Dendritic cell treated with granulocyte-macrophage colony-stimulating factor and Interleukin-4, amounts not matched to agents 40 ng/mL and 50 ng/mL, for 4 days (primary cell): ENCODE measurements at regions not wholly inside any gene's neighbourhood (a gene's known extent, or its start where the extent isn't known, plus 50 kb on each side); places are given as distances from the start of the nearest gene placed in this dataset.

Experiments used
- H3K27ac Mint-ChIP-seq: one replicate; pipeline ENCODE4 v1.8.0; 2022; ENCODE audit warnings: mild to moderate bottlenecking, mixed read lengths
- H3K27me3 Mint-ChIP-seq: one replicate; pipeline ENCODE4 v1.8.0; 2022; ENCODE audit warnings: mild to moderate bottlenecking, mixed read lengths
- H3K36me3 Mint-ChIP-seq: one replicate; pipeline ENCODE4 v1.8.0; 2022; ENCODE audit warnings: low read depth, mixed read lengths
- H3K4me1 Mint-ChIP-seq: one replicate; pipeline ENCODE4 v1.8.0; 2022; ENCODE audit warnings: low read depth, mixed read lengths
- H3K4me3 Mint-ChIP-seq: one replicate; pipeline ENCODE4 v1.8.0; 2022; ENCODE audit warnings: mild to moderate bottlenecking, moderate library complexity, mixed read lengths
- H3K9me3 Mint-ChIP-seq: one replicate; pipeline ENCODE4 v1.8.0; 2022; ENCODE audit warnings: mixed read lengths
- intact Hi-C: fragments of 100-400 bp; cut with micrococcal nuclease; formaldehyde crosslinking; loops from one replicate; pipeline ENCODE4 v1.15.0; 2022

DNA sequence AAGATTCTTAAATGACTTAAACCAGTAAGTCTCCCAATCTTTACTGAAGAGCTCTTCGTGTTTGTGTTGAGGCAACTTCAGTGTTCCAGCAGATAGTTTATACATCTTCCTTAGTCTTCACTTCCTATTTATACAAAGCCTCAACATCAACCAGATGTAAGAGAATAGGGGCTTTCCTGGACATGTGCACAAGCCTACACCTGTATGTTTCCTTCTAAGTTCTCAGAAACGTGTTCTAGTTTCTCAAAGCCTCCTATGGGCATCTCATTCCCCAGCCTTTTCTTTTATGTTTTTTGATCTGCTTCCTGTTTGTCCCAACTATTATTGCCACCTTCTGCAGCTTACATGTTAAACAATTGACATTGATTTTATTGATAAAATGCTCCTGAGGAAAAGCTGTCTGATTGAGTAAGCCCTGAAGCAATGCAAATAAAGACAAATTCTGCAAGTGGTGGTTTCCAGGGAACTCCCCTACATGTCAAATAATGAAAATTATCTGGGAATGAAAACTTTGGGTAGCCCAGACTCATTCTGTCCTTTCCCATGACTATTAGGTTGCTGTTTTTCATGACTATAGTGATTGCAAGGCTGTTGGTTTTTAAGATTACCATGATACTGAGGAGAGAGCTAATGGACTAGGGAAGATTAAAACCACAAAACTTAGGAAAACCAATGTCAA, 663.3 kb upstream of the ACVR2A start:
- Mint-ChIP-seq H3K27ac (no peak overlapping the region), H3K36me3 (no peaks in the 10 kb centered on the region), H3K9me3 (peaks cover 62% of the 10 kb centered on the region), H3K4me3 (no peak overlapping the region), H3K4me1 (no peaks in the 10 kb centered on the region), H3K27me3 (no peaks in the 10 kb centered on the region)
- intact Hi-C loops: no loop called here

DNA sequence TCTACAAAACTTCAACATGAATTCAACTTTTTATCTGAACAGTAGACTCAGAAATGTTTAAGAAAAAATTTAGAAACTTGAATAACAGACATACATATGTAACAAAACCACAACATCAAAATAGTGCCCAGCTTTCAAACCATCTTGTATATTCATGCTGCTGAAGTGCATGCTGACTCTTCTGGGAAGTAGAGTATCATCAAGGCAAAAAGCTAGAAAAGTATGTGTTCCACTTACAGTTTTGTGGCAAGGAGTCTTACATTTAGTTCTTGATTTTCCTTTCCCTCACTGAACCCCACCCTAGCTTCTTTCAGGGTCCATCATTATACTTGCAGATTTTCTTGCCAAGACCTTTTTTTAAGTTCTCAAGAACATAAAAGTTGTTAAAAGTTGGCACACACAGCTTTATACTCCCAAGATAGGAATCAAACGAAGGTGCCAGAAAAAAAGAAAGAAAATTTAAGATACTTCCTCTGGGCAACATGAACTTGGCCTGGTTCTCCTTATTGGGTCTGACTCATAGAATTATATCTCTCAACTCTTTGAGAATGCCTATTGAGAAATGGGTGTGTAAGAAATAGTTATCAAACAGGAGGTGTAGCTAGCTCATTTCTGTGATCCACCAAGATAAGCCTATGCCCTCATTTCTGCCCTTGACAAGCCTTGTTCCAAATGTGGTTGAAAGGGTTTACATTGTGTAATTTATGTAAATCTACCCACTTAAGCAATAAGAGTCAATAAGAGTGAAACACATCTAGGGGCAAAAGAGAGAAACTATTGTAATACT, 667.6 kb upstream of the ACVR2A start:
- no peak overlapping the region for H3K4me3 Mint-ChIP-seq
- H3K36me3 Mint-ChIP-seq: no peaks in the 10 kb centered on the region
- no peak overlapping the region for H3K27ac Mint-ChIP-seq
- H3K4me1 Mint-ChIP-seq: no peaks in the 10 kb centered on the region
- no peaks in the 10 kb centered on the region for H3K27me3 Mint-ChIP-seq
- intact Hi-C loops: no loop called here
- peaks cover 23% of the 10 kb centered on the region for H3K9me3 Mint-ChIP-seq

DNA sequence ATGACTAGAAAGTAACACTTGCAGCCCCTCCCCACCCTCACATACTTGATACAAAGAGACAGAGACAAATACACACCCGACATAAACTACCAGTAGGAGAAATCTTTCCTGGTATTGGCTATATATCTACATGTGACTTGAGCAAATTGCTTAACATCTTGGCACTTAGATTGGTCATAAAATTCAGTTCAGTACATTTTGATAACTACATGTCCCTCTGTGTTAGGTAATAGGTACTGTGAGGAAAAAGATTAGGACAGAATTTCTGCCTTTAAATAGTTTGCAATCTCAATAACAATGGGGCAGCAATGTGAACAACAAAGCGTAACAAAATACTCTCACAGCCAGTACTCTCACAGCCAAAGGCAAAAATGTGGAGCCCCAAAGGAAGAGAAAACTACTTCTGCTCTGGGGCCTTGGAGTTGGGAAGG, 670.0 kb upstream of the ACVR2A start:
- Mint-ChIP-seq H3K4me3 (no peak overlapping the region), H3K36me3 (no peaks in the 10 kb centered on the region), H3K27ac (no peak overlapping the region), H3K4me1 (no peaks in the 10 kb centered on the region), H3K9me3 (peaks cover 10% of the 10 kb centered on the region), H3K27me3 (no peaks in the 10 kb centered on the region)
- intact Hi-C loops: no loop called here

DNA sequence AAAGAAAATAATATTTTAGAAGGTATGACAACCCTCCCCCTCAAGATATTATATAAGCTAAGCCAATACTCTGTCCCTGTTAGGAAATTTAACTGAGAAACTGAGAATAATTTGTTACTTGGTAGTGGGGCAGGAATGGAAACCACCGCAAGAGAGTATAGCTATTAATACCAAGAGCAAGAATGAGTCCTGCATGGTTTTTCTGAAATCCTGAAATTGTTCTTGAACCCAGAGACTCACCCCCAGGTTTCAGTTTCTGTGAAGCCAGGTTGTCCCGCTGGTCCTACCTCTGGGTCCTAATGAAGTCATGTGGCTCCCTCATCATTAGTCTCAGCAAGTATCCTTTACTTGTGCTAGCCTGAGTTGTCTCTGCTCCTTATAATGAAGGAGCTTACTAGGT, 671.0 kb upstream of the ACVR2A start:
- H3K27ac Mint-ChIP-seq: no peak overlapping the region
- intact Hi-C loops: no loop called here
- H3K27me3 Mint-ChIP-seq: no peaks in the 10 kb centered on the region
- H3K4me3 Mint-ChIP-seq: no peak overlapping the region
- H3K36me3 Mint-ChIP-seq: no peaks in the 10 kb centered on the region
- H3K4me1 Mint-ChIP-seq: no peaks in the 10 kb centered on the region
- H3K9me3 Mint-ChIP-seq: peaks cover 11% of the 10 kb centered on the region

DNA sequence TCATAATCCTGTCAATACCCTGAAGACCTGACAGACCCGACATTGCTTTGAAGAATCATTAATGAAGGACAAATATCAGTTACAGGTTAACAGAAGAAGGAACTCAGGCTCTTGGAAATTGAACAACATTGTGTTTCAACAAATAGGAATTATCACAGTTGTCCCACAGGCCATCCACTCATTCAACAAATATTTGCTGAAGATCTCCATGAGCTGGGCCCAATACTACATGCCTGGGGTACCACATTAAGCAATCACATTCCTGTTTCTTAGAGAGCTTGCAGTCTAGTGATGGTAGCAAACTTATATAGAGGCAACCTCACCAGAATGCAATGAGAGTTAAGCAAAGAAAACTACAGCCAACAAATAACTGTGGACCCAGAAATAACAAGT, 671.6 kb upstream of the ACVR2A start:
- Mint-ChIP-seq H3K9me3 (peaks cover 18% of the 10 kb centered on the region), H3K27ac (no peak overlapping the region), H3K27me3 (no peaks in the 10 kb centered on the region), H3K4me1 (no peaks in the 10 kb centered on the region), H3K36me3 (no peaks in the 10 kb centered on the region), H3K4me3 (no peak overlapping the region)
- intact Hi-C loops: no loop called here

DNA sequence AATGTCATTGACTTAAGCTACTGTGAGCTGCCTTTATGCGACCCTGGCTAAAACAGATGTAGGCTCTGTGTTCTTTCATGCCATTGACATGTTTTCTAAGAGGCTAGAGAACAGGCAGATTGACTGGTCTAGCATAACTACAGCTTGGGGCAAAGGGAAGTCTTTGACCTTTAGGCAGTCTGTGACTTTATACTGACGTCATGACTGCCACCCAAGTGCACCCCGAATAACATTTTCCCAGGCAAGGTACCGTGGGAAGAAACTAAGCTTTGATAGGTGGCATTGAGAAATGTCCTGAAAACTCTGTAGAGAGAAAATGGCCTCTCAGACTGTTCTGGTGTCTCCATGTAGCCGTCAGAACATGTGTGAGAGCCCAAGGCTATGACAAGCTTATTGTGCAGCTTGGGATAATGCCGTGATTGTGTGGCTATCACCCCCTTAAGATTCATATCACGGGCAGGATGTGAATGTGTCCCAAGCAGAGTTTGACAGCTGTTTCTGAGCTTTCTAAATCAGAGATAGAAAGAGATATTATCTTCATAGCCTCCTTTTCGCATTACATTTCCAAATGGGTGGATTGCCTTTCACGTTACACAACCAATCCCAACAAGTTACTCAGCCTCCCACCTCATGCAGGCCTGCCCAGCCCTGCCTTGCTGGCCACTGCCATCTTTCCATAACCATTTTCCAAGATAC, 672.2 kb upstream of the ACVR2A start:
- intact Hi-C loops: no loop called here
- no peaks in the 10 kb centered on the region for H3K4me1 Mint-ChIP-seq
- no peak overlapping the region for H3K4me3 Mint-ChIP-seq
- no peak overlapping the region for H3K27ac Mint-ChIP-seq
- H3K9me3 Mint-ChIP-seq: peaks cover 20% of the 10 kb centered on the region
- H3K36me3 Mint-ChIP-seq: no peaks in the 10 kb centered on the region
- no peaks in the 10 kb centered on the region for H3K27me3 Mint-ChIP-seq

GRCh38 chr2:147171941-147172340, 672.9 kb upstream of the ACVR2A start:
- H3K4me3 Mint-ChIP-seq: no peak overlapping the region
- peaks cover 20% of the 10 kb centered on the region for H3K9me3 Mint-ChIP-seq
- H3K27ac Mint-ChIP-seq: no peak overlapping the region
- H3K4me1 Mint-ChIP-seq: no peaks in the 10 kb centered on the region
- intact Hi-C loops: no loop called here
- no peaks in the 10 kb centered on the region for H3K36me3 Mint-ChIP-seq
- no peaks in the 10 kb centered on the region for H3K27me3 Mint-ChIP-seq

- intact Hi-C loops: no loop called here
- H3K27me3 Mint-ChIP-seq: no peaks in the 10 kb centered on the region
- peaks cover 20% of the 10 kb centered on the region for H3K9me3 Mint-ChIP-seq
Measured at GRCh38 chr2:147170932-147171331, 673.9 kb upstream of the ACVR2A start.

GRCh38 chr2:147165697-147166382, 679.0 kb upstream of the ACVR2A start:
- Mint-ChIP-seq H3K4me3 (no peak overlapping the region), H3K27me3 (no peaks in the 10 kb centered on the region), H3K27ac (no peak overlapping the region), H3K4me1 (no peaks in the 10 kb centered on the region), H3K9me3 (peaks cover 32% of the 10 kb centered on the region), H3K36me3 (no peaks in the 10 kb centered on the region)
- intact Hi-C loops: no loop called here

More at GRCh38 chr2:147170932-147171331, 673.9 kb upstream of the ACVR2A start:
- no peak overlapping the region for H3K4me3 Mint-ChIP-seq
- H3K4me1 Mint-ChIP-seq: no peaks in the 10 kb centered on the region
- no peaks in the 10 kb centered on the region for H3K36me3 Mint-ChIP-seq
- H3K27ac Mint-ChIP-seq: no peak overlapping the region

DNA sequence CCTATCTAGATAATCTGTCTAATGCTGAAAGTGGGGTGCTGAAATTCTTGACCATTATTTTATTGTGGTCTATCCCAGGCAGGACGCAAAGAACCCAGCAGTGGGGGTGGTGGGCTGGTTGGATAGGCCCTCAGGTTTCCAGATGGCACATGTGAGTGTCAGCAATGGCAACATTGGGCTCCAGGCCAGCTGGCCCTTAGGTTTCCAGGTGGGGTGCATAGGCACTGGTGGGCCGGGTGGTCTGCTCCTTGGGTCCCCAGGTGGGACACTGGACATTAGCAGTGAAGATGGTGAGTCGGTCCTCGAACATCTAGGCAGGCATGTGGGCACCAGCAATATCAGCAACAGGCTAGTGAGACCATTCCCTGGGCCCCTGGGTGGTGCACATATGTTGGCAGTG, 680.3 kb upstream of the ACVR2A start:
- no peaks in the 10 kb centered on the region for H3K4me1 Mint-ChIP-seq
- H3K9me3 Mint-ChIP-seq: peaks cover 25% of the 10 kb centered on the region
- H3K36me3 Mint-ChIP-seq: no peaks in the 10 kb centered on the region
- H3K27me3 Mint-ChIP-seq: no peaks in the 10 kb centered on the region
- H3K27ac Mint-ChIP-seq: no peak overlapping the region
- H3K4me3 Mint-ChIP-seq: no peak overlapping the region
- intact Hi-C loops: no loop called here

- H3K36me3 Mint-ChIP-seq: no peaks in the 10 kb centered on the region
- no peaks in the 10 kb centered on the region for H3K27me3 Mint-ChIP-seq
- H3K9me3 Mint-ChIP-seq: peaks cover 13% of the 10 kb centered on the region
- H3K4me3 Mint-ChIP-seq: no peak overlapping the region
- H3K4me1 Mint-ChIP-seq: no peaks in the 10 kb centered on the region
- intact Hi-C loops: no loop called here
- no peak overlapping the region for H3K27ac Mint-ChIP-seq
Measured at GRCh38 chr2:147161746-147162145, 683.1 kb upstream of the ACVR2A start.

DNA sequence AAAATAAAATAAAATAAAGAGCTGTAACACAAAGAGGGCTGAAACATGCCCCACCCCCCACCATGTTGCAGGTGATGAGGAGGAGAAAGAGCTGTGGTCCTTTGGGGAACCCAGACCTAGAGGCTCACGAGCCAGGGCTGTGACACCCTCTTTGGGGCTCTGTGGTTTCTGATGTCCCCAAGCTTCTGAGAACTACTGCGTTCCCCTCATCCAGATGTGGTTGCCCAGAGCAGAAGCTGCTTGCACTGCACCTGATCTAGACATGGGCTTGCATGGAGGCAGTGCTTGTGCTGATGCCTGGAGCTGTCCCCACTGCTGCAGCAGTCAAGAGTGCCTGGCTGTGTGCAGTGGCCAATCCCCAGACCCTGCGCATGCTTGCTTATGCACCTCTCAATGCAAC, 687.9 kb upstream of the ACVR2A start:
- Mint-ChIP-seq H3K9me3 (peaks cover 15% of the 10 kb centered on the region), H3K36me3 (no peaks in the 10 kb centered on the region), H3K27me3 (no peaks in the 10 kb centered on the region), H3K4me3 (no peak overlapping the region), H3K27ac (no peak overlapping the region), H3K4me1 (no peaks in the 10 kb centered on the region)
- intact Hi-C loops: no loop called here

- Mint-ChIP-seq H3K4me1 (no peaks in the 10 kb centered on the region), H3K4me3 (no peak overlapping the region), H3K27ac (no peak overlapping the region), H3K27me3 (no peaks in the 10 kb centered on the region), H3K9me3 (peaks cover 60% of the 10 kb centered on the region), H3K36me3 (no peaks in the 10 kb centered on the region)
- intact Hi-C loops: no loop called here
Measured at GRCh38 chr2:147150241-147150635, 694.6 kb upstream of the ACVR2A start.
